ENCODE measurements at regions not wholly inside any gene's neighbourhood (a gene's known extent, or its start where the extent isn't known, plus 50 kb on each side); places are given as distances from the start of the nearest gene placed in this dataset.

DNA sequence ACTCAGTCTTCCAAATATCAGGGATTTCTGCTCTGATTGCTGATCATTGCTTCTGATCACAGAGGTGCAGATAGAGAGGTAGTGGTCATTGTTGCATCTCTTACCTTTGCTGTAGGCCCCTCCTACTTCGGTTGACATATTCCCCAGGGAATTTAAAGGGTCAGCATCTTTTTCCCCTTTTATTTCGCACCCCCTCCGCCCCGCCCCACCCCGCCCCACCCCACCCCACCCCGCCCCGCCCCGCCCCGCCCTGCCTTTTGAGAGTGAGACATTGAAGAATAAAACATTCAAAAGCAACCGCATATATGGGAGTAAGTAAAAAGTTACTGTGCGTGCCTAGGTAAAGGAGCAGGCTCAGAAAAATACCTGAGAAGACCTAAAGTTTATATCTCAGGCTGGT, 463.9 kb downstream of the BTG1 start:
- ATAC-seq (ENCODE audit: low read depth in 2 of 2): no peak
- no peaks in the 10 kb centered on the region for H3K27me3 ChIP-seq (ENCODE audit: control insufficient read depth, insufficient read depth, low read length)

DNA sequence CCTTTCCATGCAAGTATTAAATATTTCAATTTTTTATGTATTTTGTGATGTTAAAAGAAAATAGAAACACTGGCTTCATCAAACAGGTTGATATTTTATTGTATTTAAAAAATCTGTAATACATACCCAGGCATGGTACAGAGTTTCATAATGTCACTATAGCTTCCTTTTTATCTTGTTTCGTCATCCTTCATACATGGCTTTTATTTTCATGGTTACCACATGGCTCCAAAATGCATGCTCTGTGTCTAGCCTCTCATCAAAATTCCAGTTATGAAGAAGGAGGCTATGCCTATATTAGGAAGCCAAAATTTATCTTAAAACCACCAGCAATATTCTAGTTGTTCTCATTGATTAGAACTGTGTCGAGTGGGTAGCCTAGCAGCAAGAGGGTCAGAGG, 464.8 kb downstream of the BTG1 start:
- no peak for ATAC-seq (ENCODE audit: low read depth in 2 of 2)
- Histone ChIP-seq H3K36me3 (ENCODE audit: control insufficient read depth, insufficient read depth, low read length) (no peaks in the 10 kb centered on the region), H3K4me1 (ENCODE audit: control insufficient read depth, insufficient read depth, low read length, poor library complexity, severe bottlenecking) (no peaks in the 10 kb centered on the region), H3K27me3 (ENCODE audit: control insufficient read depth, insufficient read depth, low read length) (no peaks in the 10 kb centered on the region), H3K4me3 (ENCODE audit: low read depth, low read length) (no peak overlapping the region), H3K9me3 (ENCODE audit: control insufficient read depth in 2 of 2, low read length in 2 of 2) (no peaks in the 10 kb centered on the region), H3K27ac (ENCODE audit: insufficient read depth, low read length, poor library complexity, severe bottlenecking) (no peak overlapping the region)
- Mint-ChIP-seq H3K36me3 (no peaks in the 10 kb centered on the region), H3K27me3 (no peaks in the 10 kb centered on the region), H3K27ac (no peak overlapping the region), H3K9me3 (peaks cover 0 to 4% (median 0%) of the 10 kb centered on the region in 7 donors), H3K4me1 (peaks cover 0 to under 1% (median 0%) of the 10 kb centered on the region in 4 donors), H3K4me3 (no peak overlapping the region)
- DNase-seq: no peak

More for the DNA sequence above, 463.9 kb downstream of the BTG1 start:
- Histone ChIP-seq H3K4me3 (ENCODE audit: low read depth, low read length) (no peak overlapping the region), H3K4me1 (ENCODE audit: control insufficient read depth, insufficient read depth, low read length, poor library complexity, severe bottlenecking) (no peaks in the 10 kb centered on the region), H3K36me3 (ENCODE audit: control insufficient read depth, insufficient read depth, low read length) (no peaks in the 10 kb centered on the region), H3K9me3 (ENCODE audit: control insufficient read depth in 2 of 2, low read length in 2 of 2) (no peaks in the 10 kb centered on the region), H3K27ac (ENCODE audit: insufficient read depth, low read length, poor library complexity, severe bottlenecking) (no peak overlapping the region)
- no peak overlapping the region for H3K27ac Mint-ChIP-seq
- H3K4me1 Mint-ChIP-seq: peaks cover 0 to 2% (median 0%) of the 10 kb centered on the region in 4 donors
- H3K36me3 Mint-ChIP-seq: no peaks in the 10 kb centered on the region
- peaks cover 0 to 2% (median 0%) of the 10 kb centered on the region in 7 donors for H3K9me3 Mint-ChIP-seq
- no peak for DNase-seq
- no peaks in the 10 kb centered on the region for H3K27me3 Mint-ChIP-seq
- H3K4me3 Mint-ChIP-seq: no peak overlapping the region

DNA sequence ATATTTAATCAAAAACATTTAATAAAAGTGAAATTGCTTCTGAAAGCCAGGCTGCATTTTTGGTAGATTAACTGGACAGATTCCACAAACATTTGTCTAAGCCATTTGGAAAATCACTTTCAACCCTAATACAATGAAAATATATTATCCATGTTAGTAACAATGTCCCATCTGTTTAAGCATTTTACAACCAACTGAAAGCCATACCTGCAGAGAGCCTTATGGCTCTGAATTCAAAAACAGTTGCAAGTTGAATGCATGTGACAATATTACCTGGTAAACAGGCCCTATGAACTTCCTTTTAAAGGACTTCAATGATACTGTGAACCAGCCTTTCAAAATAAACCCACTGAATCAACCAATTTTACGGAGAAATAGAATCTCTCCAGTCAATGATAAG, 468.1 kb downstream of the BTG1 start:
- H3K4me3 Mint-ChIP-seq: no peak overlapping the region
- H3K27ac Mint-ChIP-seq: no peak overlapping the region
- ATAC-seq (ENCODE audit: low read depth in 2 of 2) (no peak), DNase-seq (no peak)
- peaks cover 0 to 6% (median 2%) of the 10 kb centered on the region in 4 donors for H3K4me1 Mint-ChIP-seq
- H3K27me3 Mint-ChIP-seq: no peaks in the 10 kb centered on the region
- H3K36me3 Mint-ChIP-seq: no peaks in the 10 kb centered on the region
- Histone ChIP-seq H3K27ac (ENCODE audit: insufficient read depth, low read length, poor library complexity, severe bottlenecking) (no peak overlapping the region), H3K36me3 (ENCODE audit: control insufficient read depth, insufficient read depth, low read length) (no peaks in the 10 kb centered on the region), H3K27me3 (ENCODE audit: control insufficient read depth, insufficient read depth, low read length) (no peaks in the 10 kb centered on the region), H3K4me3 (ENCODE audit: low read depth, low read length) (no peak overlapping the region), H3K9me3 (ENCODE audit: control insufficient read depth in 2 of 2, low read length in 2 of 2) (no peaks in the 10 kb centered on the region), H3K4me1 (ENCODE audit: control insufficient read depth, insufficient read depth, low read length, poor library complexity, severe bottlenecking) (no peaks in the 10 kb centered on the region)
- H3K9me3 Mint-ChIP-seq: peaks cover 0 to 5% (median 0%) of the 10 kb centered on the region in 7 donors

DNA sequence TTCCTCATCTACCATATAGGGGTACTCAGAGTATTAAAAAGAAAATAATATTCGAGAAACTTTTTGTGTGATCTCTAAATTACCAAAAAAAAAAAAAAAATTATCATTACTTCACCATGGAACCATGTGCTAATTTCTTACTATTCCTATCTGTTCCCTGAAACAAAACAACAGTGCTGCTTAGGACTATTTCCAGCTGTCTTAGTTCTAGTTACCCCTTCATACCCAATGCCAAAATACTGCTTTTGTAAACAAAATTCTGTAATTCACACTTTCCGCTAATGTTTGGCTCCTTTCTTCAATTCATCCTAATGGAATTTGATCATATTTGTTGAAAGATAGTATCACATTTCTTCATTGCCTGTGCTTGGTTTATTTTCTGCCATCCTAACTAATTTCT, 470.2 kb downstream of the BTG1 start:
- no peaks in the 10 kb centered on the region for H3K36me3 ChIP-seq (ENCODE audit: control insufficient read depth, insufficient read depth, low read length)
- H3K4me1 Mint-ChIP-seq: peaks cover 0 to 6% (median 2%) of the 10 kb centered on the region in 4 donors
- no peak overlapping the region for H3K27ac ChIP-seq (ENCODE audit: insufficient read depth, low read length, poor library complexity, severe bottlenecking)
- no peak for DNase-seq
- no peak overlapping the region for H3K4me3 Mint-ChIP-seq
- H3K9me3 Mint-ChIP-seq: peaks cover 0 to 5% (median 0%) of the 10 kb centered on the region in 7 donors
- no peaks in the 10 kb centered on the region for H3K27me3 Mint-ChIP-seq
- ATAC-seq (ENCODE audit: low read depth in 2 of 2): no peak
- H3K9me3 ChIP-seq (ENCODE audit: control insufficient read depth in 2 of 2, low read length in 2 of 2): no peaks in the 10 kb centered on the region
- H3K4me3 ChIP-seq (ENCODE audit: low read depth, low read length): no peak overlapping the region
- H3K36me3 Mint-ChIP-seq: no peaks in the 10 kb centered on the region
- H3K27ac Mint-ChIP-seq: no peak overlapping the region
- no peaks in the 10 kb centered on the region for H3K4me1 ChIP-seq (ENCODE audit: control insufficient read depth, insufficient read depth, low read length, poor library complexity, severe bottlenecking)
- H3K27me3 ChIP-seq (ENCODE audit: control insufficient read depth, insufficient read depth, low read length): no peaks in the 10 kb centered on the region

DNA sequence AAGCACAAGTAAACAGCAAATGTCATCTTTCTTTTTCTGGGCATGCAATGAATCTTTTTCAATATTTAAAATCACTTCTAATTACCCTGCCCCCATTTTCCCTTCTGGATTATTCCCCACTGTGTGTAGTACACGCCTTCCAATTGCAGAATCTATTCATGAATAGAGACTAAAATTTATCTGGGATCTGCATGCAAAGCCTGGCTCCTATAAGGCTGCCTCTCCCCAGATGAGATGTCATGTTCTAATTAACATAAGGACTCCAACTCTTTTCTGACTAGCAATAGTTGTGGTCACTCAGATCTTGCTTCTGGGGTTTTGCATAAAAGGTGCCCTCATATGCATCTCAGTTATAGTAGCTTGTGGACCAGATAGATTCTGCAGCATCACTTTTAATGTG, 473.5 kb downstream of the BTG1 start:
- peaks cover 5 to 18% (median 12%) of the 10 kb centered on the region in 4 donors for H3K4me1 Mint-ChIP-seq
- H3K4me3 ChIP-seq (ENCODE audit: low read depth, low read length): no peak overlapping the region
- no peak overlapping the region for H3K27ac Mint-ChIP-seq
- no peak overlapping the region for H3K27ac ChIP-seq (ENCODE audit: insufficient read depth, low read length, poor library complexity, severe bottlenecking)
- DNase-seq: no peak
- no peak overlapping the region for H3K4me3 Mint-ChIP-seq
- H3K36me3 Mint-ChIP-seq: no peaks in the 10 kb centered on the region
- H3K27me3 ChIP-seq (ENCODE audit: control insufficient read depth, insufficient read depth, low read length): no peaks in the 10 kb centered on the region
- no peaks in the 10 kb centered on the region for H3K9me3 ChIP-seq (ENCODE audit: control insufficient read depth in 2 of 2, low read length in 2 of 2)
- H3K4me1 ChIP-seq (ENCODE audit: control insufficient read depth, insufficient read depth, low read length, poor library complexity, severe bottlenecking): no peaks in the 10 kb centered on the region
- no peak for ATAC-seq (ENCODE audit: low read depth in 2 of 2)
- no peaks in the 10 kb centered on the region for H3K36me3 ChIP-seq (ENCODE audit: control insufficient read depth, insufficient read depth, low read length)
- H3K9me3 Mint-ChIP-seq: peaks cover 0 to 6% (median 4%) of the 10 kb centered on the region in 7 donors
- H3K27me3 Mint-ChIP-seq: no peaks in the 10 kb centered on the region

DNA sequence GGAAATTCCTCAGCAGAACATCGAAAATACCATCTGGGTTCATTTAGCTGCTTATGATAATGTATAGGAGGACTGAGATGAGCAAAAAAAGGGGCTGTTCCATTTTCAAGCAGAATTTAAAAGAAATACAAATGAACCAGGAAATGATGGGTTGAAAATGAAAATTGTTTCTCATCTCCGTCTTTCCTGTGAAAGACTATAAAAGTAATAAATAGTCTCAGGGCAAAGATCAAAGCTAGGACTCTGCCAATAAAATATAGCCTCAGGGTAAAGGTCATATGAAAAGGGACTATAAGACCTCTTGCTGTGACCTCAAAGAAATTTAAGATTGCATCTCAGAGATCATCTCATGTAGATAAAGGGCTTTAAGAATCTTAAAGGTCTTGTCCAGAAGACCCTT, 478.0 kb downstream of the BTG1 start:
- Histone ChIP-seq H3K4me3 (ENCODE audit: low read depth, low read length) (peak overlapping the region; percentile 23), H3K27me3 (ENCODE audit: control insufficient read depth, insufficient read depth, low read length) (no peaks in the 10 kb centered on the region), H3K27ac (ENCODE audit: insufficient read depth, low read length, poor library complexity, severe bottlenecking) (no peak overlapping the region), H3K9me3 (ENCODE audit: control insufficient read depth in 2 of 2, low read length in 2 of 2) (no peaks in the 10 kb centered on the region), H3K4me1 (ENCODE audit: control insufficient read depth, insufficient read depth, low read length, poor library complexity, severe bottlenecking) (no peaks in the 10 kb centered on the region), H3K36me3 (ENCODE audit: control insufficient read depth, insufficient read depth, low read length) (no peaks in the 10 kb centered on the region)
- H3K4me3 Mint-ChIP-seq: peak overlapping the region in 1 of 4 donors; percentile 56
- peaks cover 0 to 4% (median 3%) of the 10 kb centered on the region in 7 donors for H3K9me3 Mint-ChIP-seq
- DNase-seq (peak in 1 of 3 donors; percentile 21), ATAC-seq (ENCODE audit: low read depth in 2 of 2) (no peak)
- H3K4me1 Mint-ChIP-seq: peaks cover 5 to 19% (median 13%) of the 10 kb centered on the region in 4 donors
- H3K36me3 Mint-ChIP-seq: no peaks in the 10 kb centered on the region
- peak overlapping the region in 2 of 3 donors; percentile 20 to 70 for H3K27ac Mint-ChIP-seq
- no peaks in the 10 kb centered on the region for H3K27me3 Mint-ChIP-seq

DNA sequence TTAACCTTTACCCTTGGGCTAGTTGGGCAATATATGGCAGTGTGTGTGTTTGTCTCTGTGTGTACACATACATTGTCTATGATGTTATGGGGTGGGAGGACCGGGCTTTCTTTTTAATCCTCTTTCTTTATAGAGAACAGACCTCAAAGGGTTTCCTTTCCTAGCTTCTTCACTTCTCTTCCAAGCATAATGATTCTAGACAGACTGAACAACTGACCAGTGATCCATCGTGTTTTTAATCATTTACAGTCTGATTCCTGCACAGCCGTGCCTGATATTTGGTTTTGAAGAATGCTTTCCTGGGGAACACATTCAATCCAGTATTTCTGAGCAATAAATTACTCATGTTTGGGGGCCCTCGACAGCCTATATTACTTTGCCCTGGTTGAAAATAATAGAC, 481.1 kb upstream of the DCN start:
- no peak overlapping the region for H3K27ac Mint-ChIP-seq
- peaks cover 8 to 30% (median 18%) of the 10 kb centered on the region in 4 donors for H3K4me1 Mint-ChIP-seq
- ATAC-seq (ENCODE audit: low read depth in 2 of 2) (no peak), DNase-seq (no peak)
- Histone ChIP-seq H3K36me3 (ENCODE audit: control insufficient read depth, insufficient read depth, low read length) (no peaks in the 10 kb centered on the region), H3K4me3 (ENCODE audit: low read depth, low read length) (no peak overlapping the region), H3K4me1 (ENCODE audit: control insufficient read depth, insufficient read depth, low read length, poor library complexity, severe bottlenecking) (no peaks in the 10 kb centered on the region), H3K9me3 (ENCODE audit: control insufficient read depth in 2 of 2, low read length in 2 of 2) (no peaks in the 10 kb centered on the region), H3K27me3 (ENCODE audit: control insufficient read depth, insufficient read depth, low read length) (no peaks in the 10 kb centered on the region), H3K27ac (ENCODE audit: insufficient read depth, low read length, poor library complexity, severe bottlenecking) (no peak overlapping the region)
- H3K4me3 Mint-ChIP-seq: no peak overlapping the region
- H3K9me3 Mint-ChIP-seq: peaks cover 0 to 7% (median 2%) of the 10 kb centered on the region in 7 donors
- H3K27me3 Mint-ChIP-seq: no peaks in the 10 kb centered on the region
- H3K36me3 Mint-ChIP-seq: no peaks in the 10 kb centered on the region

DNA sequence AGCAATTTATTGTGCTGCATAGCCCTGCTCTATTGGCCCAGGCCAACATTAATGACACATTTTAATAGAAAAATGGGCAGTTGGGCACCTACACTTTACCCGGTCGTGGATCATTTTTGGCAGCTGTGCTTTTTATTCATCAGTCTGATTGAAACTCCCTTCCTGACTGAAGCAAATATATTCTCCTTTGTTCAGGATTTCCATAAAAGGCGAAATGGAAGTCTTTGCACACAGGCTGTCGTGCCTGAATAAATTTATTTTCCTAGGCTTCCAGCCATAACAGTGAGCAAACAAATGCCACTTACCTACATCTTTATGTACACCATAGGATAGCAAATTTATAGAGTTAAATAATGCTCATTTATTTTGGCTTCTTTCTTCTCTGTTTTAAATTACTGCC, 480.7 kb upstream of the DCN start:
- Mint-ChIP-seq H3K27ac (no peak overlapping the region), H3K4me3 (no peak overlapping the region)
- H3K27me3 ChIP-seq (ENCODE audit: control insufficient read depth, insufficient read depth, low read length): no peaks in the 10 kb centered on the region

More for the DNA sequence above, 480.7 kb upstream of the DCN start:
- no peaks in the 10 kb centered on the region for H3K4me1 ChIP-seq (ENCODE audit: control insufficient read depth, insufficient read depth, low read length, poor library complexity, severe bottlenecking)
- no peak for ATAC-seq (ENCODE audit: low read depth in 2 of 2)
- no peaks in the 10 kb centered on the region for H3K36me3 ChIP-seq (ENCODE audit: control insufficient read depth, insufficient read depth, low read length)
- no peak overlapping the region for H3K4me3 ChIP-seq (ENCODE audit: low read depth, low read length)
- H3K36me3 Mint-ChIP-seq: no peaks in the 10 kb centered on the region
- H3K27ac ChIP-seq (ENCODE audit: insufficient read depth, low read length, poor library complexity, severe bottlenecking): no peak overlapping the region
- peaks cover 0 to 7% (median under 1%) of the 10 kb centered on the region in 7 donors for H3K9me3 Mint-ChIP-seq
- H3K4me1 Mint-ChIP-seq: peaks cover 8 to 28% (median 19%) of the 10 kb centered on the region in 4 donors
- no peaks in the 10 kb centered on the region for H3K27me3 Mint-ChIP-seq
- no peaks in the 10 kb centered on the region for H3K9me3 ChIP-seq (ENCODE audit: control insufficient read depth in 2 of 2, low read length in 2 of 2)
- DNase-seq: no peak
